Activated CD4-positive, alpha-beta T cell treated with anti-CD3 and anti-CD28 coated beads for 4 hours (primary cell): ENCODE measurements at regions not wholly inside any gene's neighbourhood (a gene's known extent, or its start where the extent isn't known, plus 50 kb on each side); places are given as distances from the start of the nearest gene placed in this dataset.
"Not testable (repeated sequence)": the region's sequence is repeated elsewhere in the genome, so short reads cannot be mapped to it uniquely, and the experiment has no call there.

Experiments used
- DNase-seq, 2 donors: peaks; one replicate each; pipeline ENCODE4 v3.0.0-alpha.2; 2020

- DNase-seq: no peak
Measured at GRCh38 chr1:228994676-228995594, 259.7 kb downstream of the RHOU start.

DNA sequence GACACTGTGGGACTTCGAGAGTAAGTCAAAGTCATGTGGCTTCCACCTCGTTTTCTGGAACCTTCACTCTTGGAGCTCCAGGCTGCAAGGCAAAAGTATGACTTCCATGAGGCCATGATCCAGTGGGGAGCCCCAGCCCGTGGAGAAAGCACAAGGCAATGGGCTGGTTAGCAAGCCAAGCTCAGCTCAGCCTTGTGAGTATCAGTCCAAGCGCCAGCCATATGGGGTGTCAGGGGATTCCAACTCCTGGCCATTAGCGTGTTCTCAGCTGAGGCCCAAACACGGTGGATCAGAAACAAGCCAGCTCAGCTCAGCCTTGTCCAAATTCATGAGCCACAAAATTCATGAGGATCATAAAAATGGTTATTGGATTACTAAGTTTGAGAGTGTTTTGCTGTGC lies 261.0 kb downstream of the RHOU start:
- DNase-seq: no peak

GRCh38 chr1:228997721-228998144 lies 262.5 kb downstream of the RHOU start:
- no peak for DNase-seq

DNA sequence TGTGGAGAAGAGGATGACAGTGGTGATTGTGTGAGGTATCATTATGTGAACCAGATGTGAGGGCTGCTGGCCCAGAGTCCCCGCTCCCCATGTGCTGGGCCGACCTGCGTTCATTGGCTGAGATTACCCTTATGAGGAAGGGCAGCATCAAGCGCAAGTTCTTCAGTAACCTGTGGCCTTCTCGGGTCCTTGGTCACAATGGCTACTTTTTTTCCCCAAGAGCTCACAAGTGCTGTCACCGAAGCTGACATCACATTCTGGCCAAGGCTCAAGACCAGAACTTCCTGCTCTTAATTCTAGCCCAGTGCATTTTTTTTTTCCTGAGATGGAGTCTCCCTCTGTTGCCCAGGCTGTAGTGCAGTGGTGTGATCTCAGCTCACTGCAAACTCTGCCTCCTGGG lies 262.9 kb downstream of the RHOU start:
- DNase-seq: no peak

GRCh38 chr1:228999446-229000170 lies 264.3 kb downstream of the RHOU start:
- no peak for DNase-seq

- no peak for DNase-seq
Measured at GRCh38 chr1:229000187-229000586, 264.9 kb downstream of the RHOU start.

DNA sequence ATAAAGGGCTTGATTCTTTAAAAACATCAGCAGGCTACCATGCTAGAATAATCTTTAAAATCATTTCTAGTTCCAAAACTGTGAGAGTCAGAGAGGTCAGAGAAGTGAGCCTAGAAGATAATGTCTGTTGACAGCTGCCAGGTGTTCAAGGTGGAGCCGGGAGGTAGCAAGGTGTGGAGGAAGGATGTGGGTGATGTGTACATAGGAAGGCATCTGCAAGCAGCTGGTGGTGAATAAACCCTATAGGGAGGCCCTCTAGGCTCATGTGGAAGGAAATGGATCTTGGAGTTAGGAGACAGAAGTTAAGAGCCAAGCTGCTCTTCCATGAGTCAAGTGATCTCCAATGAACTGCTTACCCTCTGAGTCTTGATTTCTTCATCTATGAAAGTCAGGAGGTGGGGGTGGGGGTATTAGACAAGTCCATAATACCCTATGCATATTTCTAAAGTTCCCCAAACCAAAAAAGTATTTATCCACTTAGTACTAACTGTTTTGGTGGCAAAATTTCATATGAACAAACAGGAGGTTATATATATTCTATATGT lies 266.3 kb downstream of the RHOU start:
- DNase-seq: no peak

DNA sequence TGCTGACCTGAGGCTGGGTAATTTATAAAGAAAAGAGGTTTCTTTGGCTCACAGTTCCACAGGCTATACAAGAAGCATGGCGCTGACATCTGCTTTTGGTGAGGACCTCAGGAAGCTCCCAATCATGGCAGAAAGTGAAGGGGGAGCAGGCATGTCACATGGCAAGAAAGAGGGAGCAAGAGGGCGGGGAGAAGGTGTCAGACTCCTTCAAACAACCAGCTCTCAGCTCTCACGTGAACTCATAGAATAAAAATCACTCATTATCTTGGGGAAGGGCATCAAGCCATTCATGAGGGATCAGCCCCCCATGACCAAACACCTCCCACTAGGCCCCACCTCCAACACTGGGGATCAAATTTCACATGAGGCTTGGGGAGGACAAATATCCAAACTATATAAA lies 266.8 kb downstream of the RHOU start:
- DNase-seq: no peak

GRCh38 chr1:229002451-229002960 lies 267.2 kb downstream of the RHOU start:
- no peak for DNase-seq

DNA sequence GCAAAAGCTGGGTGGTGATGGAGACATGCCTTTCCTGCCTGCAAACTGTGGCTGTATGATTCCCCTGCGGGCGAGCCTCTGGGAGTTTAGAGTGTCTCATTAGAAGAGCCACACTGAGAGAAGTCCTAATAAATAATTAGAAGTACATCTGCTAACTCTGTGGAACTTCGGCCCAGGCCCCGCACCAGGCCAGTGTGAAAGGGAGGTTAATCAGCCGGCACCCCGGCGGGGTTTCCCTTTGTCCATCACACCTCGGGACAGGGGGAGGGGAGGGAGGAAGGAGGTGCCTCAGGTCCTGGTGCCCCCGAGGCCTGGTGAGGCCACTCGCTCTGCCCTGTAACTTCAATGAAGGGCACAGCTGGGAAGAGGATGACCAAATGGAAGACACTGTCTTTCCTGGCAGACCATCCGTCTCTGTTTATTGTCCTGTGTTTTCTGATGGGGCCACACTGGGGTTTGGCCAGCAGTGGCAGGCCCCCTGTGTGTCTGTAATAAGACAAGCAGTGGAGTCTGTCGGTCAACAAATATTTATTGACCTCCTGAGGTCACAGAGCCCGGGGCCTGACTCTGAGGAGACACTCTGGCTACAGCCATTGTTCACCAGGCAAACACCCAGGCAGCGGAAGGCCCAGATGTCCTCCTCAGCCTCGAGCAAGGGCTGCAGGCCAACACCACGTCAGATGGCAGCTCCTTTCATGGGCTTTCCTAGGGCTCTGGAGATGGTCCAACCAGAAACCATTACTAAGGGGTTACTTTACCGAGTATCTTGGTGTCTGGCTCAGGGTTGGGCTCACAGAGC lies 267.5 kb upstream of the RAB4A start:
- no peak for DNase-seq

GRCh38 chr1:229004066-229004833 lies 266.7 kb upstream of the RAB4A start:
- DNase-seq: no peak

DNA sequence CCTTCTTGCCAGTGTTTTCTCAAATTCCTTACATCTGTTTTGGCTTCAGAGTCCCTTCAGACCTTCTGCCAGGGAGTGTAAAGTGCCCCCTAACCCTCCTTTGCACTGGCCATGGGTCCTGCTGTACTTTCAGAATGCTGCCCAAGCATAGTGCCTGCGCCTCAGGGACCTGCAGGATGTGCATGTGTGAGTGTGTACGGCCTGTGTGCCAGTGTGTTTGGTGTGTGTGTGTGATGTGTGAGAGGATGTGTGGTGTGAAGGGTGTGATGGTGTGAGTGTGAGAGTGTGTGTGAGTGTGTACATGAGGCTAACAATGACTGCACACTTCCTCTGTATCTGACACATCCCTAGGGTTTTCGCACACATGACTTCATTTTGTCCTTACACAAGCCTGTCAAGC lies 265.8 kb upstream of the RAB4A start:
- no peak for DNase-seq

GRCh38 chr1:229005556-229005955 lies 265.4 kb upstream of the RAB4A start:
- DNase-seq: no peak

DNA sequence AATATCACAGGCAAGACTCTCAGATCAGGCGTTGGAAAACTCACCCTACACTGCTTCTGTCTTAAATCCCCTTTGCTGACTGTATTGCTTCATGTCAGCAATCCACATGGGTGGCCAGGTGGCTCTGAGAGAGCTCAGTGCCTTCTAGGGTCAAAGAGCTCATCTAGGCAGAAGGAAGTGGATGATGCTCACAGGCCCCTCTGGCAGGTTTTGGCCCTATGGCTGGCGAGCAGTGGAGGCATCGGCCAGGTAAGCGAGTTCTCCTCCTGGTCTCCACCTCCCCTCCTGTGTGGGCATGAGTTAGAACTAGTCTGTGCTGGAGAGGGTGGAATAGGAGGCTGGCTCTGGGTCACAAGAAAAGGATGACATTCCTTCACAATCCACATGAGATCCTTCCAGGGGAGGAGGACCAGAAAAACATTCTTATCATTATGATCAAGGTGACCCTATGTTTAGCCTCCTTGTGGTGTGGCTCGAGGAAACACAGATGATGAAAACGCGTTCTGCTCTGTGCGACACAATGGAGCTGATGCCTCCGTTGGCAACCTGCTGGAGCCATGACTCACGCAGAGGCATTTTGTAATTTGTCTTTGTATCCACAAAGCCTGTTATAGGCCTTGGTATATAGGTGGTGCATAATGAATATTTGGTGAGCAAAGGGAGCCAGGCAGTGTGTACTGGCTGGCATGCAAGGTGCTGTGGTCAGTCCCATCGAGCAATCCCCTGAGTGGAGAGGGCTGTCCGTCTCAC lies 264.6 kb upstream of the RAB4A start:
- no peak for DNase-seq

DNA sequence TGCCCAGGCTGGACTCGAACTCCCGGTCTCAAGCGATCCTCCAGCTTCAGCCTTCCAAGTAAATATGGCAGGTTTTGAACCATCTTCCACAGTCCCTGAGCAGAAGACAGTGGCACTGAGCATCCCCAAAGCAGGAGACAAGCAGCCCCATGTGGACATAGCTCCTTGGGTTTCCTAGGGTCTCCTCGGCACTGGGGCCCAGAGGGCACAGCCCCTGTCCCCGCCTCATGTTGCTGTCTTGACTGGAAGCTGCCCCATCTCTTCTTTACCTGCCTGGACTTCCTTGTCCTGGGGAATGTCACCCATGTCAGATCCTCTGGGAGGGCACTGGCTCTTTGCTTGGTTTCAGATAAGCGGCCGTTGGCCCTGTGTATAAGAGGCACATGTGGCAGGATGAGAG lies 263.7 kb upstream of the RAB4A start:
- no peak for DNase-seq

- no peak for DNase-seq
Measured at GRCh38 chr1:229007701-229008100, 263.2 kb upstream of the RAB4A start.

DNA sequence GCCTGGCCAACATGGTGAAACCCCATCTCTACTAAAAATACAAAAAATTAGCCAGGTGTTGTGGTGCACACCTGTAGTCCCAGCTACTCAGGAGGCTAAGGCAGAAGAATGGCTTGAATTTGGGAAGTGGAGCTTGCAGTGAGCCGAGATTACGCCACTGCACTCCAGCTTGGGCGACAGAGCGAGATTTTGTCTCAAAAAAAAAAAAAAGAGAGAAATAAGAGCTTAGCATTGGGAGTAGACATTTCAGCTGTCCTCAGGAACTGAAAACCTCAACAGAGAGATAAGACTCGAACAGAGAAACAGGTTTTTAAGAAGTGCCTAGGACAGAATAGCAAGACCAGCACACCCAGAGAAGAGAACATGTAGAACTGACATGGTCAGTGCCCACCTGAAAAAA lies 262.6 kb upstream of the RAB4A start:
- not testable (repeated sequence) for DNase-seq

GRCh38 chr1:229011022-229011421 lies 259.9 kb upstream of the RAB4A start:
- DNase-seq: no peak

DNA sequence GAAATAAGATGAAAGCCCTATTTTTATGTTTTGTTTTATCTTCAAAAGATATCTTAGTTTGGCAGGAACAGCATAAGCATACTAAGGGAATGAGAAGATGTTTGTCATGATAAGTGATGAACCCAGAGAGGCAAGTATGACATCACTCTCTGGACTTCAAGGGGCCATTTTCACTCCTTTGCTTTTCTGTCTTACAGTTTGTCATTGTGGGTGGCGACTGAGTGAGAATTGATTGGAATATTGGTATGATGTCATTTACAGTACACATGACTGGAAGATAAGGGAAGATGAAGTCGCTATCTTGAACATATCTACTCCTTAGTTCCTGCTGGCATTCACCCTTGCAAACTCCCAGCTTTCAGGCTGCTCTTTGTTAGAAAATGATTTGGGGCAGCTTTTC lies 258.1 kb upstream of the RAB4A start:
- no peak for DNase-seq

- DNase-seq: no peak
Measured at GRCh38 chr1:229013981-229014380, 256.9 kb upstream of the RAB4A start.

GRCh38 chr1:229015806-229016205 lies 255.1 kb upstream of the RAB4A start:
- DNase-seq: no peak
